Thyroid gland (tissue), 4 donors: ENCODE measurements at regions not wholly inside any gene's neighbourhood (a gene's known extent, or its start where the extent isn't known, plus 50 kb on each side); places are given as distances from the start of the nearest gene placed in this dataset.
"Not testable (repeated sequence)": the region's sequence is repeated elsewhere in the genome, so short reads cannot be mapped to it uniquely, and the experiment has no call there.

Experiments
- DNase-seq, 2 donors: peaks; one replicate each; pipeline ENCODE4 v3.0.0-alpha.2; 2019
- H3K27ac ChIP-seq, 3 donors: fragments of 200-600 bp; sonication (generic); 1 replicate in 2 of 3; 2 replicates in 1 of 3; pipeline ENCODE4 v1.5.1; 2016 to 2019; ENCODE audit warnings: mild to moderate bottlenecking in 1 of 3, moderate library complexity in 1 of 3
- H3K27me3 ChIP-seq: fragments of 200-600 bp; sonication (generic); one replicate; pipeline ENCODE4 v1.5.1; 2019
- H3K36me3 ChIP-seq, 2 donors: fragments of 200-600 bp; sonication (generic); one replicate each; pipeline ENCODE4 v1.5.1; 2016 to 2019
- H3K4me1 ChIP-seq, 2 donors: fragments of 200-600 bp; sonication (generic); one replicate each; pipeline ENCODE4 v1.5.1; 2017 to 2019
- H3K4me3 ChIP-seq, 3 donors: fragments of 200-600 bp; sonication (generic); replicated peaks in 1 of 3; 1 replicate in 2 of 3; 2 replicates in 1 of 3; pipeline ENCODE4 v1.5.1; 2016; ENCODE audit warnings: mild to moderate bottlenecking in 1 of 3
- H3K9me3 ChIP-seq: fragments of 200-600 bp; sonication (generic); one replicate; pipeline ENCODE4 v1.5.1; 2017
- POLR2A ChIP-seq, 2 donors: fragments of 450-650 bp; IDR thresholded peaks; one replicate each; pipeline ENCODE4 v1.6.1; 2017; ENCODE audit warnings: antibody characterized with exemption in 2 of 2, mild to moderate bottlenecking in 2 of 2, moderate library complexity in 1 of 2
- WGBS, 2 donors: methylation state at CpG; one replicate each; pipeline ENCODE4 v1.1.5; 2017; 5-methylcytosine and 5-hydroxymethylcytosine counted together
- intact Hi-C: fragments of 100-400 bp; cut with DNase I; formaldehyde crosslinking; loops from one replicate; pipeline ENCODE4 v1.15.1; 2023
- TF ChIP-seq, protein P1 (sequence below), 6 experiments: fragments of 200-600 bp in 3 of 6; fragments of 450-650 bp in 3 of 6; sonication (generic) in 3 of 6; IDR thresholded peaks; one replicate each; pipeline ENCODE4 v1.5.1; 2016 to 2019; ENCODE audit warnings: antibody characterized with exemption in 6 of 6, mild to moderate bottlenecking in 2 of 6, inconsistent platforms in 1 of 6, moderate library complexity in 1 of 6

DNA sequence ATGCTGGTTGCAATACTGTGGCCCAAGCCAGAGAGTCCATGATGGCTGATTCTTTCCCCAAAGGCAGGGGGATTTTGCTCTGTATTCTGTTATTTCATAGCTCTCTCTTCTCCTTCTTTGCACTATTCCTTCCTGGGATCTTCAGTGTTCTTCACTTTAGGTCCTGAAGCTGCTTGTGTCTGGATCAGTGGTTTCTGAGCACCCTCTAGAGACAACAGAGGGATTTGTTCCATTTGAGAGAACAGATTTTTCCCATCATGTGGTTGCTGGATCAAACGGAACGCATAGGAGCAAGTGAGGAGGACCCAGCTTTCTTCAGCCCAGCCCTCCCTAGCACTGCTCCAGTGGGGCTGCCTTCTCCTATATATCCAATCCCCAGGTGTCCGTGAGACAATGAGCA lies 68.7 kb upstream of the SYN3 start:
- H3K27ac ChIP-seq, result no peak overlapping the region
- intact Hi-C loops, result no loop called here
- H3K4me3 ChIP-seq, result no peak overlapping the region
- no peaks in the 10 kb centered on the region for H3K27me3 ChIP-seq
- DNase-seq, result no peak
- no peaks in the 10 kb centered on the region for H3K4me1 ChIP-seq
- no peak for TF ChIP-seq POLR2A (IDR thresholded peaks at IDR 0.05)
- TF ChIP-seq, protein P1, sequence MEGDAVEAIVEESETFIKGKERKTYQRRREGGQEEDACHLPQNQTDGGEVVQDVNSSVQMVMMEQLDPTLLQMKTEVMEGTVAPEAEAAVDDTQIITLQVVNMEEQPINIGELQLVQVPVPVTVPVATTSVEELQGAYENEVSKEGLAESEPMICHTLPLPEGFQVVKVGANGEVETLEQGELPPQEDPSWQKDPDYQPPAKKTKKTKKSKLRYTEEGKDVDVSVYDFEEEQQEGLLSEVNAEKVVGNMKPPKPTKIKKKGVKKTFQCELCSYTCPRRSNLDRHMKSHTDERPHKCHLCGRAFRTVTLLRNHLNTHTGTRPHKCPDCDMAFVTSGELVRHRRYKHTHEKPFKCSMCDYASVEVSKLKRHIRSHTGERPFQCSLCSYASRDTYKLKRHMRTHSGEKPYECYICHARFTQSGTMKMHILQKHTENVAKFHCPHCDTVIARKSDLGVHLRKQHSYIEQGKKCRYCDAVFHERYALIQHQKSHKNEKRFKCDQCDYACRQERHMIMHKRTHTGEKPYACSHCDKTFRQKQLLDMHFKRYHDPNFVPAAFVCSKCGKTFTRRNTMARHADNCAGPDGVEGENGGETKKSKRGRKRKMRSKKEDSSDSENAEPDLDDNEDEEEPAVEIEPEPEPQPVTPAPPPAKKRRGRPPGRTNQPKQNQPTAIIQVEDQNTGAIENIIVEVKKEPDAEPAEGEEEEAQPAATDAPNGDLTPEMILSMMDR (IDR thresholded peaks at IDR 0.05), result no peak
- H3K36me3 ChIP-seq, result no peaks in the 10 kb centered on the region
- H3K9me3 ChIP-seq, result no peaks in the 10 kb centered on the region
- WGBS, 2 donors, result 5 to 17% methylated on average over 3 of the region's 3 CpGs

GRCh38 chr22:33124471-33124870 lies 66.3 kb upstream of the SYN3 start:
- Histone ChIP-seq H3K36me3 (no peaks in the 10 kb centered on the region), H3K27ac (no peak overlapping the region), H3K4me3 (no peak overlapping the region), H3K27me3 (no peaks in the 10 kb centered on the region), H3K9me3 (no peaks in the 10 kb centered on the region), H3K4me1 (no peaks in the 10 kb centered on the region)
- intact Hi-C loops, result no loop called here
- no peak for DNase-seq
- no peak for TF ChIP-seq POLR2A (IDR thresholded peaks at IDR 0.05)
- TF ChIP-seq, protein P1 (IDR thresholded peaks at IDR 0.05), result no peak
- 87 to 88% methylated on average over 4 of the region's 4 CpGs for WGBS, 2 donors

- WGBS, 2 donors, result 94% methylated on average over 5 of the region's 5 CpGs
- H3K36me3 ChIP-seq, intact Hi-C loops, H3K9me3 ChIP-seq, H3K27ac ChIP-seq, DNase-seq, H3K4me3 ChIP-seq, H3K4me1 ChIP-seq, H3K27me3 ChIP-seq: not testable (repeated sequence)
Observed at GRCh38 chr22:33122439-33122838, 64.3 kb upstream of the SYN3 start.

GRCh38 chr22:33119044-33119443 lies 60.9 kb upstream of the SYN3 start:
- H3K9me3 ChIP-seq, result no peaks in the 10 kb centered on the region
- no peaks in the 10 kb centered on the region for H3K36me3 ChIP-seq
- no peak overlapping the region for H3K27ac ChIP-seq
- no peak overlapping the region for H3K4me3 ChIP-seq
- WGBS, 2 donors, result 89 to 93% methylated on average over 2 of the region's 2 CpGs
- H3K4me1 ChIP-seq, result no peaks in the 10 kb centered on the region
- DNase-seq, result no peak
- intact Hi-C loops, result no loop called here
- no peaks in the 10 kb centered on the region for H3K27me3 ChIP-seq
- TF ChIP-seq, protein P1 (IDR thresholded peaks at IDR 0.05), result no peak
- no peak for TF ChIP-seq POLR2A (IDR thresholded peaks at IDR 0.05)

DNA sequence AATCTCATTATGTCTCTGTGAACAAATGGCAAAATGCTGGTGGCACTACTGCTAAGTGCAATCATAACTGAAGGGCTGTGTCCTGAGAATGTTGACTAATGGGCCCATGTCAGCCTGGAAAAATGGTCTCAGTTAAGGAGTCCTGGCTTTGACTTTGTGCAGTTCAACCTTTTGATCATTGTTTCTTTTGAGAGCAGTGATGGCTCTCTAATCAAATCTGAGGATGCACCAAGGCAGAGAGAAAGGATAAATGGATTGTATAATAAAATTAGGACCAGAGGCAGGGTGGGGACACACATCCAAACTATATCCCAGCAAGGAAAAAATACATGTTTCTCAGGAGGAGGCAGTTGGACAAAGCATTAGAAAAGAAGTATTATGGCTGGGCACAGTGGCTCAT lies 59.6 kb upstream of the SYN3 start:
- no peak for TF ChIP-seq POLR2A (IDR thresholded peaks at IDR 0.05)
- TF ChIP-seq, protein P1 (IDR thresholded peaks at IDR 0.05), result no peak
- Histone ChIP-seq H3K36me3 (no peaks in the 10 kb centered on the region), H3K9me3 (no peaks in the 10 kb centered on the region), H3K4me3 (no peak overlapping the region), H3K4me1 (no peaks in the 10 kb centered on the region), H3K27me3 (no peaks in the 10 kb centered on the region), H3K27ac (no peak overlapping the region)
- DNase-seq, result no peak
- intact Hi-C loops, result no loop called here
